Right atrium auricular region (tissue), 2 donors: ENCODE measurements at regions not wholly inside any gene's neighbourhood (a gene's known extent, or its start where the extent isn't known, plus 50 kb on each side); places are given as distances from the start of the nearest gene placed in this dataset.

Experiments
- DNase-seq: peaks from one replicate; pipeline ENCODE4 v3.0.0-alpha.2; 2019; ENCODE audit warnings: low spot score
- H3K27ac ChIP-seq, 2 donors: fragments of 200-600 bp; sonication (generic); 1 replicate in 1 of 2; 2 replicates in 1 of 2; pipeline ENCODE4 v1.5.1; 2016 to 2019
- H3K27me3 ChIP-seq, 2 donors: fragments of 200-600 bp; sonication (generic); one replicate each; pipeline versions ENCODE4 v1.5.1 to v1.6.0; 2017 to 2019
- H3K36me3 ChIP-seq: fragments of 200-600 bp; sonication (generic); one replicate; pipeline ENCODE4 v1.5.1; 2016
- H3K4me1 ChIP-seq, 2 donors: fragments of 200-600 bp; sonication (generic); one replicate each; pipeline versions ENCODE4 v1.5.1 to v1.6.0; 2017 to 2019
- H3K4me3 ChIP-seq, 2 donors: fragments of 200-600 bp; sonication (generic); 1 replicate in 1 of 2; 2 replicates in 1 of 2; pipeline ENCODE4 v1.5.1; 2017 to 2019; ENCODE audit warnings: mild to moderate bottlenecking in 1 of 2, moderate library complexity in 1 of 2
- H3K9me3 ChIP-seq, 2 donors: fragments of 200-600 bp; sonication (generic); one replicate each; pipeline ENCODE4 v1.5.1; 2019
- CTCF ChIP-seq, 2 donors: fragments of 200-600 bp; sonication (generic); IDR thresholded peaks; one replicate each; pipeline ENCODE4 v1.5.1; 2019; ENCODE audit warnings: antibody characterized with exemption in 2 of 2

- H3K36me3 ChIP-seq = no peaks in the 10 kb centered on the region
- TF ChIP-seq CTCF (IDR thresholded peaks at IDR 0.05) = no peak
- H3K4me3 ChIP-seq = no peak overlapping the region
- H3K27ac ChIP-seq = no peak overlapping the region
- no peak for DNase-seq
- H3K9me3 ChIP-seq = no peaks in the 10 kb centered on the region
- no peaks in the 10 kb centered on the region for H3K27me3 ChIP-seq
- H3K4me1 ChIP-seq = peaks cover 0 to 6% of the 10 kb centered on the region in 2 donors
Observed at GRCh38 chr2:18792226-18792629, 202.9 kb upstream of the NT5C1B start.

GRCh38 chr2:18791172-18791797 is 201.9 kb upstream of the NT5C1B start:
- Histone ChIP-seq H3K9me3 (no peaks in the 10 kb centered on the region), H3K36me3 (no peaks in the 10 kb centered on the region), H3K4me1 (peaks cover 0 to 6% of the 10 kb centered on the region in 2 donors), H3K27ac (no peak overlapping the region), H3K27me3 (no peaks in the 10 kb centered on the region), H3K4me3 (no peak overlapping the region)
- TF ChIP-seq CTCF (IDR thresholded peaks at IDR 0.05) = no peak
- no peak for DNase-seq

GRCh38 chr2:18790509-18791171 is 201.3 kb upstream of the NT5C1B start:
- no peaks in the 10 kb centered on the region for H3K36me3 ChIP-seq
- DNase-seq = no peak
- peaks cover 0 to 6% of the 10 kb centered on the region in 2 donors for H3K4me1 ChIP-seq
- no peak overlapping the region for H3K27ac ChIP-seq
- no peaks in the 10 kb centered on the region for H3K9me3 ChIP-seq
- H3K27me3 ChIP-seq = no peaks in the 10 kb centered on the region
- no peak for TF ChIP-seq CTCF (IDR thresholded peaks at IDR 0.05)
- no peak overlapping the region for H3K4me3 ChIP-seq

- no peak overlapping the region for H3K27ac ChIP-seq
- no peak for TF ChIP-seq CTCF (IDR thresholded peaks at IDR 0.05)
- peaks cover 0 to 5% of the 10 kb centered on the region in 2 donors for H3K9me3 ChIP-seq
- no peak overlapping the region for H3K4me3 ChIP-seq
- H3K4me1 ChIP-seq = peaks cover 0 to 6% of the 10 kb centered on the region in 2 donors
- no peaks in the 10 kb centered on the region for H3K27me3 ChIP-seq
- DNase-seq = no peak
- no peaks in the 10 kb centered on the region for H3K36me3 ChIP-seq
Observed at GRCh38 chr2:18788592-18788991, 199.2 kb upstream of the NT5C1B start.

- H3K4me3 ChIP-seq = no peak overlapping the region
Observed at GRCh38 chr2:18787726-18788125, 198.4 kb upstream of the NT5C1B start.

More at GRCh38 chr2:18787726-18788125, 198.4 kb upstream of the NT5C1B start:
- Histone ChIP-seq H3K36me3 (no peaks in the 10 kb centered on the region), H3K27ac (no peak overlapping the region), H3K9me3 (peaks cover 0 to 5% of the 10 kb centered on the region in 2 donors), H3K4me1 (peaks cover 0 to 6% of the 10 kb centered on the region in 2 donors), H3K27me3 (no peaks in the 10 kb centered on the region)
- TF ChIP-seq CTCF (IDR thresholded peaks at IDR 0.05) = no peak
- DNase-seq = no peak
